ENCODE measurements at regions not wholly inside any gene's neighbourhood (a gene's known extent, or its start where the extent isn't known, plus 50 kb on each side); places are given as distances from the start of the nearest gene placed in this dataset.
"Not testable (repeated sequence)": the region's sequence is repeated elsewhere in the genome, so short reads cannot be mapped to it uniquely, and the experiment has no call there.

- Histone ChIP-seq H3K4me3 (no peak overlapping the region), H3K4me1 (no peaks in the 10 kb centered on the region), H3K36me3 (replicated peaks in 1 of 2; ENCODE audit: insufficient read depth in 1 of 2, low read depth in 2 of 2) (no peaks in the 10 kb centered on the region), H3K9me3 (no peaks in the 10 kb centered on the region), H3K27me3 (no peaks in the 10 kb centered on the region), H3K27ac (no peak overlapping the region)
- 53 to 65% methylated on average over 2 of the region's 2 CpGs for WGBS, 2 donors
- intact Hi-C loops (cut with DNase I) = no loop called here
- ATAC-seq (no peak), DNase-seq (no peak)
- no peak for TF ChIP-seq CTCF (IDR thresholded peaks at IDR 0.05)
- TF ChIP-seq POLR2A (IDR thresholded peaks at IDR 0.05) = no peak
Observed at GRCh38 chrX:115427861-115428410, 133.0 kb upstream of the PLS3 start.

GRCh38 chrX:115434834-115435233 is 126.1 kb upstream of the PLS3 start:
- H3K9me3 ChIP-seq; H3K4me3 ChIP-seq; DNase-seq; intact Hi-C loops (cut with DNase I); ATAC-seq; H3K36me3 ChIP-seq (replicated peaks in 1 of 2; ENCODE audit: insufficient read depth in 1 of 2, low read depth in 2 of 2); H3K27me3 ChIP-seq; H3K27ac ChIP-seq; H3K4me1 ChIP-seq: not testable (repeated sequence)
- WGBS, 2 donors = 93 to 100% methylated on average over 7 of the region's 7 CpGs

- TF ChIP-seq POLR2A (IDR thresholded peaks at IDR 0.05) (no peak), CTCF (IDR thresholded peaks at IDR 0.05) (no peak)
- H3K4me3 ChIP-seq = no peak overlapping the region
- WGBS, 2 donors = 79 to 88% methylated on average over 5 of the region's 5 CpGs
- intact Hi-C loops (cut with DNase I) = no loop called here
- no peak overlapping the region for H3K27ac ChIP-seq
- ATAC-seq (no peak), DNase-seq (no peak)
- no peaks in the 10 kb centered on the region for H3K27me3 ChIP-seq
- no peaks in the 10 kb centered on the region for H3K9me3 ChIP-seq
- H3K36me3 ChIP-seq (replicated peaks in 1 of 2; ENCODE audit: insufficient read depth in 1 of 2, low read depth in 2 of 2) = no peaks in the 10 kb centered on the region
- no peaks in the 10 kb centered on the region for H3K4me1 ChIP-seq
Observed at GRCh38 chrX:115437841-115438595, 123.0 kb upstream of the PLS3 start.

- Histone ChIP-seq H3K36me3 (replicated peaks in 1 of 2; ENCODE audit: insufficient read depth in 1 of 2, low read depth in 2 of 2) (no peaks in the 10 kb centered on the region), H3K27me3 (no peaks in the 10 kb centered on the region), H3K9me3 (no peaks in the 10 kb centered on the region), H3K4me3 (no peak overlapping the region), H3K4me1 (no peaks in the 10 kb centered on the region), H3K27ac (no peak overlapping the region)
- no peak for TF ChIP-seq POLR2A (IDR thresholded peaks at IDR 0.05)
- TF ChIP-seq CTCF (IDR thresholded peaks at IDR 0.05) = no peak
- intact Hi-C loops (cut with DNase I) = no loop called here
- 79 to 81% methylated on average over 2 of the region's 2 CpGs for WGBS, 2 donors
- no peak for ATAC-seq
- no peak for DNase-seq
Observed at GRCh38 chrX:115448146-115448545, 112.8 kb upstream of the PLS3 start.

GRCh38 chrX:115449742-115450141 is 111.2 kb upstream of the PLS3 start:
- Histone ChIP-seq H3K36me3 (replicated peaks in 1 of 2; ENCODE audit: insufficient read depth in 1 of 2, low read depth in 2 of 2) (no peaks in the 10 kb centered on the region), H3K4me3 (no peak overlapping the region), H3K9me3 (no peaks in the 10 kb centered on the region), H3K27ac (peak overlapping the region in 1 of 4 donors; percentile 53), H3K4me1 (no peaks in the 10 kb centered on the region), H3K27me3 (no peaks in the 10 kb centered on the region)
- TF ChIP-seq POLR2A (IDR thresholded peaks at IDR 0.05) (no peak), CTCF (IDR thresholded peaks at IDR 0.05) (no peak)
- ATAC-seq (peak; percentile 70), DNase-seq (peak; percentile 49 to 67 (median 62))
- intact Hi-C loops (cut with DNase I) = no loop called here
- 13 to 24% methylated on average over 4 of the region's 4 CpGs for WGBS, 2 donors
